ENCODE measurements at regions not wholly inside any gene's neighbourhood (a gene's known extent, or its start where the extent isn't known, plus 50 kb on each side); places are given as distances from the start of the nearest gene placed in this dataset.
"Not testable (repeated sequence)": the region's sequence is repeated elsewhere in the genome, so short reads cannot be mapped to it uniquely, and the experiment has no call there.

GRCh38 chr16:88128556-88128955 is 177.3 kb downstream of the BANP start:
- intact Hi-C loops (cut with micrococcal nuclease), result no loop called here
- Mint-ChIP-seq H3K4me3 (no peak overlapping the region), H3K36me3 (ENCODE audit: low read depth) (no peaks in the 10 kb centered on the region), H3K27me3 (ENCODE audit: insufficient read depth) (no peaks in the 10 kb centered on the region), H3K4me1 (ENCODE audit: low read depth) (no peaks in the 10 kb centered on the region), H3K9me3 (no peaks in the 10 kb centered on the region), H3K27ac (no peak overlapping the region)
- no peak for DNase-seq (ENCODE audit: low spot score)

- H3K4me3 Mint-ChIP-seq; H3K4me1 Mint-ChIP-seq (ENCODE audit: low read depth); H3K9me3 Mint-ChIP-seq; DNase-seq (ENCODE audit: low spot score); H3K27me3 Mint-ChIP-seq (ENCODE audit: insufficient read depth); H3K27ac Mint-ChIP-seq; intact Hi-C loops (cut with micrococcal nuclease); H3K36me3 Mint-ChIP-seq (ENCODE audit: low read depth): not testable (repeated sequence)
These were observed 177.9 kb downstream of the BANP start for GRCh38 chr16:88129133-88129532.

GRCh38 chr16:88130016-88130415 is 178.8 kb downstream of the BANP start:
- Mint-ChIP-seq H3K27ac (no peak overlapping the region), H3K9me3 (no peaks in the 10 kb centered on the region), H3K27me3 (ENCODE audit: insufficient read depth) (no peaks in the 10 kb centered on the region), H3K36me3 (ENCODE audit: low read depth) (no peaks in the 10 kb centered on the region), H3K4me3 (no peak overlapping the region), H3K4me1 (ENCODE audit: low read depth) (no peaks in the 10 kb centered on the region)
- no peak for DNase-seq (ENCODE audit: low spot score)
- intact Hi-C loops (cut with micrococcal nuclease), result no loop called here

- no peaks in the 10 kb centered on the region for H3K4me1 Mint-ChIP-seq (ENCODE audit: low read depth)
- DNase-seq (ENCODE audit: low spot score), result no peak
- H3K27ac Mint-ChIP-seq, result no peak overlapping the region
- H3K27me3 Mint-ChIP-seq (ENCODE audit: insufficient read depth), result no peaks in the 10 kb centered on the region
- no peak overlapping the region for H3K4me3 Mint-ChIP-seq
- H3K9me3 Mint-ChIP-seq, result no peaks in the 10 kb centered on the region
- intact Hi-C loops (cut with micrococcal nuclease), result no loop called here
- no peaks in the 10 kb centered on the region for H3K36me3 Mint-ChIP-seq (ENCODE audit: low read depth)
These were observed 179.4 kb downstream of the BANP start for GRCh38 chr16:88130681-88131080.

GRCh38 chr16:88131256-88131655 is 180.0 kb downstream of the BANP start:
- Mint-ChIP-seq H3K27me3 (ENCODE audit: insufficient read depth) (no peaks in the 10 kb centered on the region), H3K27ac (no peak overlapping the region), H3K9me3 (no peaks in the 10 kb centered on the region), H3K4me1 (ENCODE audit: low read depth) (no peaks in the 10 kb centered on the region), H3K4me3 (no peak overlapping the region), H3K36me3 (ENCODE audit: low read depth) (no peaks in the 10 kb centered on the region)
- intact Hi-C loops (cut with micrococcal nuclease), result no loop called here
- DNase-seq (ENCODE audit: low spot score), result no peak

GRCh38 chr16:88131966-88132365 is 180.7 kb downstream of the BANP start:
- Mint-ChIP-seq H3K27me3 (ENCODE audit: insufficient read depth) (no peaks in the 10 kb centered on the region), H3K4me3 (no peak overlapping the region), H3K4me1 (ENCODE audit: low read depth) (no peaks in the 10 kb centered on the region), H3K36me3 (ENCODE audit: low read depth) (no peaks in the 10 kb centered on the region), H3K9me3 (no peaks in the 10 kb centered on the region), H3K27ac (no peak overlapping the region)
- intact Hi-C loops (cut with micrococcal nuclease), result no loop called here
- DNase-seq (ENCODE audit: low spot score), result no peak

GRCh38 chr16:88132836-88133506 is 181.7 kb downstream of the BANP start:
- H3K4me3 Mint-ChIP-seq, result no peak overlapping the region
- no peaks in the 10 kb centered on the region for H3K27me3 Mint-ChIP-seq (ENCODE audit: insufficient read depth)

GRCh38 chr16:88133507-88133843 is 182.2 kb downstream of the BANP start:
- H3K4me3 Mint-ChIP-seq, result no peak overlapping the region

More at GRCh38 chr16:88132836-88133506, 181.7 kb downstream of the BANP start:
- no peak for DNase-seq (ENCODE audit: low spot score)
- intact Hi-C loops (cut with micrococcal nuclease), result no loop called here
- Mint-ChIP-seq H3K36me3 (ENCODE audit: low read depth) (no peaks in the 10 kb centered on the region), H3K9me3 (peaks cover 5% of the 10 kb centered on the region), H3K4me1 (ENCODE audit: low read depth) (no peaks in the 10 kb centered on the region), H3K27ac (no peak overlapping the region)

GRCh38 chr16:88134172-88134898 is 183.1 kb downstream of the BANP start:
- H3K36me3 Mint-ChIP-seq (ENCODE audit: low read depth); H3K27ac Mint-ChIP-seq; H3K27me3 Mint-ChIP-seq (ENCODE audit: insufficient read depth); DNase-seq (ENCODE audit: low spot score); intact Hi-C loops (cut with micrococcal nuclease); H3K4me3 Mint-ChIP-seq; H3K4me1 Mint-ChIP-seq (ENCODE audit: low read depth): not testable (repeated sequence)
- peaks cover 14% of the 10 kb centered on the region for H3K9me3 Mint-ChIP-seq

More at GRCh38 chr16:88133507-88133843, 182.2 kb downstream of the BANP start:
- no peaks in the 10 kb centered on the region for H3K36me3 Mint-ChIP-seq (ENCODE audit: low read depth)
- H3K9me3 Mint-ChIP-seq, result peaks cover 9% of the 10 kb centered on the region
- no peaks in the 10 kb centered on the region for H3K4me1 Mint-ChIP-seq (ENCODE audit: low read depth)
- no peak for DNase-seq (ENCODE audit: low spot score)
- no peak overlapping the region for H3K27ac Mint-ChIP-seq
- intact Hi-C loops (cut with micrococcal nuclease), result no loop called here
- H3K27me3 Mint-ChIP-seq (ENCODE audit: insufficient read depth), result no peaks in the 10 kb centered on the region

- H3K27ac Mint-ChIP-seq; intact Hi-C loops (cut with micrococcal nuclease); H3K27me3 Mint-ChIP-seq (ENCODE audit: insufficient read depth); H3K4me3 Mint-ChIP-seq; DNase-seq (ENCODE audit: low spot score); H3K36me3 Mint-ChIP-seq (ENCODE audit: low read depth); H3K4me1 Mint-ChIP-seq (ENCODE audit: low read depth): not testable (repeated sequence)
- peaks cover 14% of the 10 kb centered on the region for H3K9me3 Mint-ChIP-seq
These were observed 183.9 kb downstream of the BANP start for GRCh38 chr16:88134899-88135682.

GRCh38 chr16:88136211-88136713 is 185.0 kb downstream of the BANP start:
- H3K27ac Mint-ChIP-seq; H3K4me3 Mint-ChIP-seq; H3K27me3 Mint-ChIP-seq (ENCODE audit: insufficient read depth); H3K36me3 Mint-ChIP-seq (ENCODE audit: low read depth); H3K4me1 Mint-ChIP-seq (ENCODE audit: low read depth); DNase-seq (ENCODE audit: low spot score); intact Hi-C loops (cut with micrococcal nuclease): not testable (repeated sequence)
- H3K9me3 Mint-ChIP-seq, result peaks cover 14% of the 10 kb centered on the region

GRCh38 chr16:88136939-88137338 is 185.7 kb downstream of the BANP start:
- H3K9me3 Mint-ChIP-seq, result peaks cover 14% of the 10 kb centered on the region
- H3K27me3 Mint-ChIP-seq (ENCODE audit: insufficient read depth); DNase-seq (ENCODE audit: low spot score); H3K4me3 Mint-ChIP-seq; intact Hi-C loops (cut with micrococcal nuclease); H3K27ac Mint-ChIP-seq; H3K4me1 Mint-ChIP-seq (ENCODE audit: low read depth); H3K36me3 Mint-ChIP-seq (ENCODE audit: low read depth): not testable (repeated sequence)

GRCh38 chr16:88139141-88139540 is 187.9 kb downstream of the BANP start:
- DNase-seq (ENCODE audit: low spot score); H3K27ac Mint-ChIP-seq; intact Hi-C loops (cut with micrococcal nuclease); H3K36me3 Mint-ChIP-seq (ENCODE audit: low read depth); H3K4me1 Mint-ChIP-seq (ENCODE audit: low read depth); H3K27me3 Mint-ChIP-seq (ENCODE audit: insufficient read depth); H3K4me3 Mint-ChIP-seq: not testable (repeated sequence)
- H3K9me3 Mint-ChIP-seq, result peaks cover 14% of the 10 kb centered on the region

All from activated T-helper 1 cell treated with anti-CD3 and anti-CD28 coated beads, Interleukin-12 subunit alpha, Interleukin-12 subunit beta, Interleukin-2, Interleukin-4 antibody, amounts not matched to agents 30 ng/mL and 10 ng/mL and 1 ng/mL, durations not matched to agents 14 hours and 24 hours and 36 hours (primary cell).